Endodermal cell (in vitro differentiated cells): ENCODE measurements at regions not wholly inside any gene's neighbourhood (a gene's known extent, or its start where the extent isn't known, plus 50 kb on each side); places are given as distances from the start of the nearest gene placed in this dataset.

Experiments
- DNase-seq: peaks from one replicate; pipeline ENCODE4 v3.0.0-alpha.2; 2017
- H3K27ac ChIP-seq: 2 replicates; pipeline ENCODE4 v1.5.1; 2013; ENCODE audit warnings: mild to moderate bottlenecking, low read depth, low read length, moderate library complexity
- H3K27me3 ChIP-seq: 2 replicates; pipeline ENCODE4 v1.6.1; 2013; ENCODE audit warnings: mild to moderate bottlenecking, low read length, moderate library complexity; ENCODE audit not compliant: insufficient read depth, control insufficient read depth, poor library complexity, severe bottlenecking
- H3K36me3 ChIP-seq: 2 replicates; pipeline ENCODE4 v1.7.0; 2013; ENCODE audit warnings: mild to moderate bottlenecking, low read length, moderate library complexity; ENCODE audit not compliant: control insufficient read depth, insufficient read depth
- H3K4me1 ChIP-seq: one replicate; pipeline ENCODE4 v1.7.0; 2013; ENCODE audit warnings: low read length; ENCODE audit not compliant: control insufficient read depth, insufficient read depth
- H3K4me3 ChIP-seq: 2 replicates; pipeline ENCODE4 v1.5.1; 2013; ENCODE audit warnings: mild to moderate bottlenecking, low read length, moderate library complexity
- H3K9ac ChIP-seq: 2 replicates; pipeline ENCODE4 v1.6.1; 2013; ENCODE audit warnings: mild to moderate bottlenecking, low read length, moderate library complexity; ENCODE audit not compliant: poor library complexity, severe bottlenecking; ENCODE audit errors: extremely low read depth
- H3K9me3 ChIP-seq: 2 replicates; pipeline ENCODE4 v1.6.1; 2013; ENCODE audit warnings: mild to moderate bottlenecking, low read length, moderate library complexity; ENCODE audit not compliant: control insufficient read depth
- H3K27ac Mint-ChIP-seq: 2 replicates; pipeline ENCODE4 v1.8.0; 2020; ENCODE audit warnings: mixed read lengths
- H3K27me3 Mint-ChIP-seq: 2 replicates; pipeline ENCODE4 v1.8.0; 2021; ENCODE audit warnings: mild to moderate bottlenecking, mixed read lengths; ENCODE audit not compliant: insufficient read depth
- H3K36me3 Mint-ChIP-seq: 2 replicates; pipeline ENCODE4 v1.8.0; 2020; ENCODE audit warnings: low read depth, mixed read lengths
- H3K4me1 Mint-ChIP-seq: 2 replicates; pipeline ENCODE4 v1.8.0; 2020; ENCODE audit warnings: mixed read lengths
- H3K4me3 Mint-ChIP-seq: 2 replicates; pipeline ENCODE4 v1.8.0; 2020; ENCODE audit warnings: mild to moderate bottlenecking, moderate library complexity, mixed read lengths
- H3K9me3 Mint-ChIP-seq: 2 replicates; pipeline ENCODE4 v1.8.0; 2020; ENCODE audit warnings: mild to moderate bottlenecking, mixed read lengths
- CTCF ChIP-seq: fragments of 200-600 bp; sonication (generic); conservative IDR thresholded peaks from 2 replicates; pipeline ENCODE4 v1.5.0; 2021; ENCODE audit warnings: antibody characterized with exemption, mild to moderate bottlenecking
- WGBS, 2 experiments: methylation state at CpG; one replicate each; pipeline versions ENCODE4 v1.1.5 to v1.1.7; 2013; ENCODE audit warnings: missing lambda C conversion rate in 2 of 2, mixed read lengths in 1 of 2; ENCODE audit not compliant: insufficient coverage in 1 of 2, insufficient read length in 1 of 2; 5-methylcytosine and 5-hydroxymethylcytosine counted together

GRCh38 chr18:27314996-27315395, 129.9 kb upstream of the CHST9 start:
- DNase-seq: no peak
- Histone ChIP-seq H3K36me3 (no peaks in the 10 kb centered on the region), H3K4me1 (no peaks in the 10 kb centered on the region), H3K27me3 (peaks cover 16% of the 10 kb centered on the region), H3K9ac (no peak overlapping the region), H3K9me3 (peaks cover 19% of the 10 kb centered on the region), H3K27ac (no peak overlapping the region), H3K4me3 (no peak overlapping the region)
- Mint-ChIP-seq H3K9me3 (peaks cover 17% of the 10 kb centered on the region), H3K27ac (no peak overlapping the region), H3K27me3 (peaks cover 6% of the 10 kb centered on the region), H3K36me3 (peaks cover 6% of the 10 kb centered on the region), H3K4me3 (no peak overlapping the region), H3K4me1 (peaks cover 30% of the 10 kb centered on the region)
- 89% methylated on average over 1 of the region's 1 CpG for WGBS, 2 experiments
- TF ChIP-seq CTCF: no peak

GRCh38 chr18:27313678-27314077, 128.6 kb upstream of the CHST9 start:
- Mint-ChIP-seq H3K9me3 (peaks cover 16% of the 10 kb centered on the region), H3K36me3 (peaks cover 6% of the 10 kb centered on the region), H3K27me3 (peaks cover 14% of the 10 kb centered on the region), H3K4me3 (no peak overlapping the region), H3K4me1 (peaks cover 30% of the 10 kb centered on the region), H3K27ac (no peak overlapping the region)
- DNase-seq: no peak
- H3K4me1 ChIP-seq: no peaks in the 10 kb centered on the region
- 66% methylated on average over 1 of the region's 1 CpG; no CpG with 5 or more reads in 1 of the 2 experiments for WGBS, 2 experiments
- no peak for TF ChIP-seq CTCF
- H3K9me3 ChIP-seq: peaks cover 19% of the 10 kb centered on the region
- H3K4me3 ChIP-seq: no peak overlapping the region
- H3K36me3 ChIP-seq: no peaks in the 10 kb centered on the region
- H3K27ac ChIP-seq: no peak overlapping the region
- H3K9ac ChIP-seq: no peak overlapping the region
- H3K27me3 ChIP-seq: peaks cover 23% of the 10 kb centered on the region

GRCh38 chr18:27312853-27313252, 127.7 kb upstream of the CHST9 start:
- peaks cover 6% of the 10 kb centered on the region for H3K36me3 Mint-ChIP-seq
- Histone ChIP-seq H3K36me3 (no peaks in the 10 kb centered on the region), H3K4me1 (no peaks in the 10 kb centered on the region), H3K4me3 (no peak overlapping the region), H3K9me3 (peaks cover 19% of the 10 kb centered on the region), H3K27me3 (peaks cover 23% of the 10 kb centered on the region), H3K9ac (no peak overlapping the region), H3K27ac (no peak overlapping the region)
- H3K27ac Mint-ChIP-seq: no peak overlapping the region
- TF ChIP-seq CTCF: no peak
- peaks cover 15% of the 10 kb centered on the region for H3K9me3 Mint-ChIP-seq
- WGBS, 2 experiments: 40% methylated on average over 1 of the region's 1 CpG; no CpG with 5 or more reads in 1 of the 2 experiments
- peaks cover 14% of the 10 kb centered on the region for H3K27me3 Mint-ChIP-seq
- H3K4me3 Mint-ChIP-seq: no peak overlapping the region
- no peak for DNase-seq
- peaks cover 30% of the 10 kb centered on the region for H3K4me1 Mint-ChIP-seq
